Activated CD8-positive, alpha-beta memory T cell treated with anti-CD3 and anti-CD28 coated beads for 48 hours (primary cell): ENCODE measurements at regions not wholly inside any gene's neighbourhood (a gene's known extent, or its start where the extent isn't known, plus 50 kb on each side); places are given as distances from the start of the nearest gene placed in this dataset.
"Not testable (repeated sequence)": the region's sequence is repeated elsewhere in the genome, so short reads cannot be mapped to it uniquely, and the experiment has no call there.

Experiments
- DNase-seq, 3 experiments: peaks; one replicate each; pipeline ENCODE4 v3.0.0-alpha.2; 2020; ENCODE audit warnings: low read depth in 2 of 3, low spot score in 2 of 3

DNA sequence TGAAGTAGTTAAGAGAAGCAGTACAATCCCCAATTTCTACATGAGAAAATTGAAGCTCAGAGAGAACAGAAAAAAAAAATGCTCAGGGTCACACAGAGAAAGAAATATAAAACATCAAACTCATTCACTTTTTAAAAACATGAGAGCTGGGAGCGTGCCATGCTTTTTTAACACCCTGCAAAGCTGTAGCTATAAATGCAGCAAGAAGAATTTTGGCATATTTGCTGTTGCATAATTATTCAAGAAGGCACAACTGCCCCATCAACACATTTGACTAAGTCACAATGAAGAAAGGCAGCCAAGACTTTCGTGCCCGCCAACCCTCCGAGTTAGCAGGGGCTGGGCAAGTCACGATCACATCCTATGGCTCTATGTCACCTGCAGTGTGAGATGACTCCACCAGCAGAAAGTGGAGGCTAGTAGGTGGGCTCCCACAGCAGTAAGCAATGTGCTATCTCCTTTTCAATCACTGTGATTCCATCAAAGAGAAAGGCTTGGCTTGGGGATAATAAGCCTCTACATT is 214.8 kb downstream of the DHX15 start:
- no peak for DNase-seq

GRCh38 chr4:24368801-24369200 is 215.6 kb downstream of the DHX15 start:
- DNase-seq, result no peak

DNA sequence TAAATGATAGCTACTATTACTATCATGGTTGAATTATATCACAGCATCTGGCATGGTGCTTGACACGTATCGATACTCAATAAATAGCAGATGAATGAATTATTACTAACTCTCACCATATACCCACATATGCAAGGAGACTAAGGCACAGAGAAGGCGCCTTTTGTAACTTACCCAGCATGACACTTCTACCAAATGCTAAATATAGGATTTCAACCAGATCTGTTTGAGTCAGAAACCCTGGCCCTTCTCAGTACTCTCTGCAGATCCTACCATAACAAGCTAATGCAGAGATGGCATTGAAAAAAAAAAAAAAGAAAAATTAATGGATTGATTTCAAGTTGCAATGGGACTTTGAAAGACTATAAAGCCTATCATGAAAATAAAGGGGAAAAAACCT is 219.5 kb downstream of the DHX15 start:
- no peak for DNase-seq

GRCh38 chr4:24364249-24364648 is 220.1 kb downstream of the DHX15 start:
- no peak for DNase-seq

DNA sequence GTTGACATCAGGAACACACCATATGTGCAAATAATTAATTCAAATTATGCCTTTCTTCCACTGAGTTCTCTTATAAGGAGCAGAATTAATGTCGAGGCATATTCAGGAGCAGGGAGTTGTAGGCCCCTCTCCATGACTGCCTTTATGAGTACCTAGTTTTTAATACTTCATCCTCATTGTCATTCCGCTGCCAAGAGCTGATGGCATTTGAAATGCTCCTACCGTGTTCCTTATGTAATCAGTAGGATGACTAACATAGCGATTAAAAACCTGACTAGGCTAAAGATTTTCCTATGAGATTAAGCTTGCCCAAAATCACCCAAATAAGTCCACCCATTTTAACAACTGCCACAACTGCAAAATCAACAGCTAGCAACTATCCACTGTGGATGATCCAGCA is 220.6 kb downstream of the DHX15 start:
- no peak for DNase-seq

DNA sequence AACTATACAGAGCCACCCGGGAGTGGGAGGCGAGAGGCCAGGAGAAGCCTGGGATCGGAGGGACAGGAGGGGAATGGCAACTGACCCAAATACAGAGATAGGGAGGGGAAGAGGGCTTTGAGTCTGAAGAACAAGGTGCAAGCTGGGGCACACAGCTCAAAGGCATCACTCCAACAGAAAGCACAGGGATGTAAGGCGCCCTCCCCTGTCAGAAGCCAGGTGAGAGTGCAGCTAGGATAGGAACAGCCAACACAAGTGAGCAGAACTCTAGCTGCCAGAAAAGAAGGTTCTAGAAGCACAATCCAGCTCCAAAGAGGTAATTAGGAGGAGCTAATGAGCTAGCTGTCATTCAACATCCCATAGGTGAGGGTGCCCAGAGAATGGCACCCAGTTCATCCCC is 232.2 kb downstream of the DHX15 start:
- no peak for DNase-seq

GRCh38 chr4:24349168-24349996 is 235.0 kb downstream of the DHX15 start:
- DNase-seq, result not testable (repeated sequence)

DNA sequence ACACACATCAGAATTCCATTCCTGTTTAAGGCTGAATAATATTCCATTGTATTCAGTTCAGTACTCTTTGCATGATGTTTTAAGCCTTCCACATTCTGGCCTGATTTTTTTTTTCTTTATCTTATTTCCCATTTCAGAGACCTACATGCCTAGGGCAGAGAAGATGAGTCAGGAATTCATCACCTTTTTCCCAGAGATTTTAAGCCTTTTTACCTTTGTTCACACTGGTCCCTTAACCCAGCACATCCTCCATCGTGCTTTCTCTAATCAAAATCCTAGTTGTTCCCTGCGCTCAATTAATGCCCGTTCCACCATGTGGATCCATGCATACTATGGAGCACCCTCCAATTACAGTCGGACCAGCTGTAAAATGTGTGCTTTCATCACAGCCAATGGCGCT is 245.1 kb downstream of the DHX15 start:
- DNase-seq, result no peak

DNA sequence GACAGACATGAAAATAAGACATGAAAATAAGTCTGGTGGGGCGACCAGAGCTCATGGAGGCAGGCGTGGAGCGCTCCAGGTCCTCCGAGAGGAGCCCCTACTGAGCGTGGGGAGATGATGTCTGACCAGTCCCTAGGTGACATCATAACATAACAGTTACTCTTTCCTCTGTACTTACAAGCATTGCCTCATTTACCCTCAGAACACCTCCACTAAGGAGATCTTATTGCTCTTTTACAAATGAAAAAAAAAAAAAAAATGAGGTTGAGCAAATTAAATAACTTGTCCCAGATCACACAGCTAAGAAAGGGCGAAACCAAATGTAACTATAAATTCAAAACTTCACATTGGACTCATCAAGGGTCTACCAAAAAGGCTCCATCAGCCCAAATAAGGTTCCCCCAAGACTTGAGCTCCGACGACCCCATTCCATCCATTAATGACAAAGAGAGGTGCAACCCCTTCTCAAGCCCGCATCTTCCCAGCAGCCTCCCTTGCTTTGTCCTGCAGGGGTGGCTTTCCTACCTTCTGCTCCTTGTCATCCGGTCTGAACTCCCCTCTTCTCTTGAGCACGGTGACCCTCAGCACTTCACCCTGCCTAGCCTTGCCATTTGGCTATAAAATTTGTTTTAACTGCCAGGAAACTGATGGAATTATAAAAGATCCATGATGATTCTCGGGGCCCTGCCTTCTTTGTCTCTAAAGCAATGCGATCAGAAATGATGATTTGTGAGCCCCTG is 246.7 kb downstream of the DHX15 start:
- no peak for DNase-seq

GRCh38 chr4:24335616-24336015 is 248.7 kb downstream of the DHX15 start:
- DNase-seq, result no peak

DNA sequence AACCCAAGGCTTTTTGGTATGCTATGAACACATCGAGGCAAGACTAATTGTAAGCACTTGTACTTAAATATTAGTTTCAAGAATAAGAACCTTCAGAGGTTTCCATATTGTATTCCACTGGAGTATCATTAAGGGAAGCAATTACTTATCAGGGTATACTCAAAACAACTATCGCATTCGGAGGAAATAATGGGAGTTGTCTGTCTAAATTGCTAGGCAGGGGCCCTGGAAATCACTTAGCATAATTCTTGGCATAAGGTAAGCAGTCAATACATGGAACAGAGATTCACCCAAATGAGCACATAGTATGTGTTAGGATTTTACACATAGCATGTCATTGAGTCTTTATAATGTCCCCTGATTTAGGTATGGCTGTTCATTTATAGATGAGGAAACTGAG is 249.4 kb downstream of the DHX15 start:
- no peak for DNase-seq

GRCh38 chr4:24330573-24330972 is 253.8 kb downstream of the DHX15 start:
- DNase-seq, result no peak

DNA sequence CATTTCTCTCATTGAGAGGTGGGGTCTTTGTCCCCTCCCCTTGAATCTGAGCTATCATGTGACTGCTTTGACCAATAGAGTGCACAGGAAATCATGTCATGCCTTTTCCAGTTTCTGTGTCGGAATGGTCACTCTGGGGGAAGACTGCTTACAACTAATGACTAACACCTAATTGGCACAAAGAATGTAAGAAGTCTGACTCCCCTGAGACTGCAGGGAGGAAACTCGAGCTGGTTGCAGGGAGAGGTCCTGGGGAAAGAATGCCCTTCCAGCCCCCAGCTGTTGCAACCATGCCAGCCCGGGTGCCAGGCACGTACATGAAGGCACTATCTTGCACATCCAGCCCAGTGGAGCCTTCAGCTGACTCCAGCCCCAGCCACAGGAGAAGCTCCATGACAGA is 254.2 kb downstream of the DHX15 start:
- DNase-seq, result no peak

- no peak for DNase-seq
Measured at GRCh38 chr4:24328711-24329110, 255.6 kb downstream of the DHX15 start.

- DNase-seq, result no peak
Measured at GRCh38 chr4:24328310-24328709, 256.0 kb downstream of the DHX15 start.

GRCh38 chr4:24322995-24323394 is 261.4 kb downstream of the DHX15 start:
- DNase-seq, result no peak

DNA sequence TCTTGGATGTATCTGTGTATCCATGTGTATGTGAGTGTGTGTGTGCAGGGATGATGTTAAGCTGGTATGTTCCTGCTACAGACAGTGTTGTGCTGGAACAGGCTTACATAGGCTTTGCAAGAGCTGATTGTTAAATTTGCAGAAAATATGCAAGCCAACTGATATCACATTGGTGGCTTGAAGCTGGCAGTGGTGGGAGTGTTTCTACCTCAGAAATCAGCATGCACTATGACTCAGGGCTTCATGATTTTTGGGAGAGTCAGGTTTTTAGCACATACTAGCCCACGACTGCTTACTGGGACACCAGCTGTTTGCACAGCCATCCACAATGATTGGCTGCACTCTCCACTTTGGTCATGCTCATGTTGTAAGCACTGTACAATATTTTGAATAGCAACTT is 261.8 kb downstream of the DHX15 start:
- DNase-seq, result no peak

DNA sequence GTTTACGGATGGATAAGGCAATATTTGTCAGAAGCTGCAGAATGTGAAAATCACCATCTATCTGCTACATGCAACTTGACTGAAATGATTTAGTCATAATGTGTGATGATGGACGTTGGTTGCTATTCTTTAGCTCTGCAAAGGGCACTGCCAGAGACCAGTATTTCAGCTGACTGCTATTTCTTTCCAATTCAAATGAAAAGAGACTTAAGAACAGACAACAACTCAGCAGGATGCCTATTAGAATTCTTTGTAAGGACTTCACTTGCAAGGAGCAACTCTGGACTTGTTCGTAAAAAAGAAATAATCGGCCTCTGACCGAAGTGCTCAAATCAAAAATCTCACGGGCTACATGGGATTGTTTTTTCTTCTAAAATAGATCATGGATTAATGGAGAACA is 262.7 kb downstream of the DHX15 start:
- no peak for DNase-seq

DNA sequence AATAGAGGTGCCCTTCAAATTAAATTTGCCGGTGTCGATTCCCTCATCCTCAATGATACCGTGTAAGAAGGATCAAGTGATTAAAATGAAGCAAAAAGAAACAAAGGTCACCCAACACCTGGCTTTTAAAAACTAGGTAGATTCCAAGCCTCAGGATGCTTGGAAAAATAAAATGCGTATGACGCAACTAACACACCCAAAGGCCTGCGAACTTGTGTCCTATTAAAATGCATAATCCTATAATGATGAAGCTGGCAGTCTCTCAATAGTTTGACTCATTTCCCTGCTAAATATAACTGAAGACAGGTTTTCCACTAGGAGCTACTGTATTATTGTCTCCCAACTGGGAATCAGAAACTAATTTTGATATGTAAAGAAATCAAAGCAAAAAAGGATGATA is 263.2 kb downstream of the DHX15 start:
- no peak for DNase-seq

GRCh38 chr4:24319387-24319786 is 265.0 kb downstream of the DHX15 start:
- DNase-seq, result no peak

DNA sequence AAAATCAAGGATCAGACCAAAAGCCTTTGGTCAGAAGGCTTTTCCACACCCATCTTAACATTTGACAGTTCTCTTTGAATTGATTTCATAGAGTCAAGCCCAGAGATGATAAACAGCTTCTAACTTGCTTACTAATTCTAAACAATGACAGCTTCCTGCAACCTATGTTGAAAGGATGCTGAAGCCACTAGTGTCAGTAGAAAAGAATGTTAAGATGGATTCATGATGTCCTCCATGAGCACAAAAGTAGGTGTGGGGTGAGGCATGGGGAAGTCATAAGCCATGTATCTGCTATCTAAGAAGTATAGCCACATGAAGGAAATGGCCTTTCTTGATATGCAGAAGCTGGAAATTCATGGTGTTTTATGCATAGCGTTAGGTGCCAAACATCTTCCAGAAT is 269.3 kb downstream of the DHX15 start:
- no peak for DNase-seq

DNA sequence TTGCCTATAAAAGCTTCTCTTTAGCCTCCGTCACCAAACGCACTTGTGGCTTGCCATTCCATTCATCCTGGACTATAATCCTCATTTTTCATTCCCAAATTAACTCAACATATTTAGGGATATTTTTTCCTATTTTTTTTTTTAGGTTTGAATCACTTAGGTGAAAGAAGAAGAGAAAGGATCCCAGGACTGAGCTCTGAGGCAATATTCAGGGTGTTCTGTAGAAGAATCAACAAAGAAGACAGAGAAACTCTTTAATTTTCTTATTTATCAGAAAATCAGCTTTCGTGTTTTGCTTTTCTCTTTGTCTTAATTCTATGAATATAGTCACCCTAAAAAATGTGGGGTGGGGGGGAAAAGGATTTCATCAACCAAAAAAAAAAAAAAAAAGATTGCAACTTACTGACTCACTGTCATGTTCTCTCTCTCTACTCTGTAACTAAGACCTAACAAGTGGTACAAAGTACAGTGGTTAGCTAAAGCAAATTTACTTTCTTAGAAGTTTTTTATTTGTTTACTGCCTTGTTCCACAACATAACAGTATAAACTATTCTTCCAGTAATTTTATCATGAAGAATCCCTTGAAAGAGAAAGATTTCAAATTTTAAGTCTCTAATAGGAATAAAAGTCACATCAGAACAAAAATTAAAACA is 272.0 kb downstream of the DHX15 start:
- no peak for DNase-seq
